ENCODE measurements at regions not wholly inside any gene's neighbourhood (a gene's known extent, or its start where the extent isn't known, plus 50 kb on each side); places are given as distances from the start of the nearest gene placed in this dataset.

DNA sequence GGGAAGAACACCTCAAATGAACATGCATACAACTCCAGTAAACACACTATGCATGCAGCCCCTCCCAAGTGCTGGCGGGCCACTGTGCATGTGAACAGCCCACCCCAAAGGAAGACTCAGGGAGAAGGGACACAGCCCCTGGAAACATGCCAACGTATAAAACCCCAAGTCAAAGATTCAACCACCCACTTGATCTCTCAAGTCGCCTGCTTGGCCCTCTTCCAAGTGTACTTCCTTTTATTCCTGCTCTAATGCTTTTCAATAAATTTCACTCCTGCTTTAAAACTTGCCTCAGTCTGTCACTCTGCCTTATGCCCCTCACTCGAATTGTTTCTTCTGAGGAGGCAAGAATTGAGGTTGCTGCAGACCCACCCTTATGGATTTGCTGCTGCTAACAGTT, 139.1 kb downstream of the C1D start:
- TF ChIP-seq, protein P1, sequence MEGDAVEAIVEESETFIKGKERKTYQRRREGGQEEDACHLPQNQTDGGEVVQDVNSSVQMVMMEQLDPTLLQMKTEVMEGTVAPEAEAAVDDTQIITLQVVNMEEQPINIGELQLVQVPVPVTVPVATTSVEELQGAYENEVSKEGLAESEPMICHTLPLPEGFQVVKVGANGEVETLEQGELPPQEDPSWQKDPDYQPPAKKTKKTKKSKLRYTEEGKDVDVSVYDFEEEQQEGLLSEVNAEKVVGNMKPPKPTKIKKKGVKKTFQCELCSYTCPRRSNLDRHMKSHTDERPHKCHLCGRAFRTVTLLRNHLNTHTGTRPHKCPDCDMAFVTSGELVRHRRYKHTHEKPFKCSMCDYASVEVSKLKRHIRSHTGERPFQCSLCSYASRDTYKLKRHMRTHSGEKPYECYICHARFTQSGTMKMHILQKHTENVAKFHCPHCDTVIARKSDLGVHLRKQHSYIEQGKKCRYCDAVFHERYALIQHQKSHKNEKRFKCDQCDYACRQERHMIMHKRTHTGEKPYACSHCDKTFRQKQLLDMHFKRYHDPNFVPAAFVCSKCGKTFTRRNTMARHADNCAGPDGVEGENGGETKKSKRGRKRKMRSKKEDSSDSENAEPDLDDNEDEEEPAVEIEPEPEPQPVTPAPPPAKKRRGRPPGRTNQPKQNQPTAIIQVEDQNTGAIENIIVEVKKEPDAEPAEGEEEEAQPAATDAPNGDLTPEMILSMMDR (IDR thresholded peaks at IDR 0.05; ENCODE audit: borderline replicate concordance, extremely low read depth, low read length, poor library complexity, severe bottlenecking) = no peak
- no peak for TF ChIP-seq EZH2 (IDR thresholded peaks at IDR 0.05; ENCODE audit: borderline replicate concordance, low read depth, low read length, severe bottlenecking)

Data from DND-41 (cell line).